HG02798 (cell line): ENCODE measurements at regions not wholly inside any gene's neighbourhood (a gene's known extent, or its start where the extent isn't known, plus 50 kb on each side); places are given as distances from the start of the nearest gene placed in this dataset.
"Not testable (repeated sequence)": the region's sequence is repeated elsewhere in the genome, so short reads cannot be mapped to it uniquely, and the experiment has no call there.

Experiments
- ATAC-seq: cut with Tn5 transposase; IDR thresholded peaks from one replicate; pipeline ENCODE4 v1.9.1; 2021; ENCODE audit warnings: mild to moderate bottlenecking; ENCODE audit not compliant: unreplicated experiment, poor library complexity

DNA sequence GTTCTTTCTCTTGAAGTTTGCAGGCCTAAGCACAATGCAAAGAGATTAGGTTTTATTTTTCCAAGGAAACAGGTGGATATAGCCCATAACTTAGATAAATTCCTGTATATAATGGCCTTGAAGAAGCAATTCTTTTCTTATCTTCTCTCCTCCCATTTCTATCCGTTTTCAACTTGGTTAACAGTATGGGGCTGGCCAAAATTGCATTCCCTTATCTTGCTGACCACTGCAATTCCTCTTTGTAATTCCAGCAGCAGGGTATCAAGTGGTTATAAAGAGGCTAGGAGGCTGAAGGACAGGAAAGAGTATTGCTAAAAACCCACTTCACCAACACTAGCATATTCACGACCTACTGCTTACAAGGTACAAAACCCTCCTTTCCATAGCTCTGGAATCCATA lies 643.5 kb upstream of the ID4 start:
- ATAC-seq = no peak

DNA sequence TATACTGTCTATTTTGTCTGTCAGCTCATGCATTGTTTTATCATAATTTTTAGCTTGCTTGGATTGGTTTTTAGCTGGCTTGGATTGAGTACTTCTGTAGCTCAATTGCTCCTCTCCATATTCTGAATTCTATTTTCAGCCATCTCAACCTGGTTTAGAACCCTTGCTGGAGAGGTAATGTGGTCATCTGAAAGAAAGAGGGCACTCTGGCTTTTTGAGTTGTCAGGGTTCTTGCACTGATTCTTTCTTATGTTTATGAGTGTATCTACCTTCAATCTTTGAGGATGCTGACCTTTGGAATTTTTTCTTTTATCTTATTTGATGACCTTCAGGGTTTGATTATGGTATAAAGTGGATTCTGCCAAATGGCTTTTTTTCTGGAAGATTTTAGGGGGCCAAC lies 632.7 kb upstream of the ID4 start:
- no peak for ATAC-seq

DNA sequence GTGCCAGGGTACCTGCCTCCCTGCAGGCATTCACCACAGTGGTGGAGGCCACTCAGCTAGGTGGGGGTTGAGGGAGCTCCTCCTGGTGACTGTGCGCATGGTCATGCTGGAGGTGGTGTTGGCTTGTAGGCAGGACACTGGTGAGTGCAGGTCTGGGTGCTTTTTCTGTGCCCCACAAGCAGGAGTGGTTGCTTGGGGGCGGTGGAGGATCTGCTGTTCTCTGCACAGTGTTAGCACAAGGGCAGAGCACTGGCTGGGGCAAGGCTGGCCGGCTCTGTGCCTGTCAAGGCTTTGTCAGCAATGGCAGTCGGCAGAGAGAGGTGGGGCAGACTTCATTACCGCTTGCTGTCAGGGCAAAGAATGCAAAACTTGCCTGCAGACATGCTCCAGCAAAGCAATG lies 632.1 kb upstream of the ID4 start:
- no peak for ATAC-seq

DNA sequence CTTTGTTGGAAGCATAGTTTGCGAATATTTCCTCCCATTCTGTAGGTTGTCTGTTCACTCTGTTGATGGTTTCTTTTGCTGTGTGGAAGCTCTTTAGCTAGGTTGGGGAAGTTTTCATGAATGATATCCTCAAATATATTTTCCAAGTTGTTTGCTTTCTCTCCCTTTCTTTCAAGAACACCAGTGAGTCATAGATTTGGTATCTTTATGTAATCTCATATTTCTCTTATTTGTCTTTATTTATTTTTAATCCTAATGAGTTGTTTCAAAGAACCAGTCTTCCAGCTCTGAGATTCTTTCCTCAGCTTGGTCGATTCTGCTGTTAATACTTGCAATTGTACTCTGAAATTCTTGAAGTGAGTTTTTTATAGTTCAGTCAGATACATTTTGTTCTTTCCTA lies 628.0 kb upstream of the ID4 start:
- ATAC-seq = no peak

DNA sequence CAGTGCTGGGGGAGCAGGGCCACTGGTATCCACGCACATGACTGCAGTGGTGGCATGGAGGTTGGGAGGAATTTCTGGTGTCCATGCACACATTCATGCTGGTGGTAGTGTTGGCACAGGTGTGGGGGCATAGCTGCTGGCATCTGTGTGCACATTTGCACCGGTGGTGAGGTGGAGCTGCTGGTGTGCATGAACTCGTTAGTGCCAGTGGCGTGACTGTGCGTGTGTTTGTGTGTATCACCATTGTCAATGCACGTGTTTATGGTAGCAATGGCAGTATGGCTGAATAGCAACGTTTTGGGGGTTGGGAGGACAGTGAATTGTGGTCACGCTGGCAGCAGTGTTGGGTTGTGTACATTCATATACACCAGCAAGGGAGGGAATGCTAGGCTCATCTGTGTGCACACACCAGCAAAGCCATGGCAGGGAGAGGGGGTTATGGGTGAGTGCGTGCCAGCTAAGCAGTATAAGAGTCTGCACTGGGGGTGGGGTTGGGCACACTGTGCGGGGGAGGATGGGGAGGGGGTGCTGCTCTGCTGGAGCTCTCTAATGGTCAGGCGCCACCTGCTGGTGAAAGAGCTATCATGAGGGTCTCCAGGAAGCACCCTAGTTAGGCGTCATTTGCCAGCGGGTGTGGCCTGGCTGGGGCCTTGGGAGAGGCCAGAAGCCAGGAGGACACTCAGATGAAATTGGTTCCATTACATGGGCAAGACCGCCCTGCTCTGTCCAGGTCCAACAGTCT lies 626.1 kb upstream of the ID4 start:
- ATAC-seq = no peak

DNA sequence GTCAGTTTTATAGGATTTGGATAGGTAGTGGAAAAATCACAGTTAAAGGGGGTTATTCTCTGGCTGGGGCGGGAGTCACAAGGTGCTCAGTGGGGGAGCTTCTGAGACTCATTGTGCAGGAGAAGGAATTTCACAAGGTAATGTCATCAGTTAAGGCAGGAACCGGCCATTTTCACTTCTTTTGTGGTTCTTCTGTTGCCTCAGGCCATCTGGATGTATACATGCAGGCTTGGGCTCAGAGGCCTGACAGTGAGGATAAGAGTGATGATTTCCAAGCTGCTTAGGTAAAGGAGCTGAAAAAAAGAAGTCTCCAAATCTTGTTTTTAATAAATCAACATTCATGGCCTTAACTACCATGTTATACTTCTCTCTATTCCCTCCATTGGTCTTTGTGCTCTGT lies 622.9 kb upstream of the ID4 start:
- no peak for ATAC-seq

DNA sequence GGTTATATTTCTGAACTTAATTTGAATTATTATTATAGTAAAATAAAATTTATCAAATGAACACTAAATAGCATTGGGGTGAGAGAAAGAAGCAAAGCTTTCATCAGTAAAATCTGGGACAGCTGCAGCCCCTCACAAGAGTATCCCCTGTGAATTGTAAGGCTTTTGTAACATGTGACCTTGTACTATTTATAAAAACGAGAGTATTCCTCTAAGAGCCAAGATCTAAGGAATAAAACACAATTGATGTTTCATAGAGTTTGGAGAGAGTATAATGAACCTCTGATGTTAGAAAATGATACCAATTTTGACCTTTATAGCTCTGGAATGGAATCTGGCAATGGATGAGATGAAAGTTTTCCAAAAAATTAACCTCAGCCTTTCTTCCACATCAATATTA lies 617.2 kb upstream of the ID4 start:
- ATAC-seq = no peak

DNA sequence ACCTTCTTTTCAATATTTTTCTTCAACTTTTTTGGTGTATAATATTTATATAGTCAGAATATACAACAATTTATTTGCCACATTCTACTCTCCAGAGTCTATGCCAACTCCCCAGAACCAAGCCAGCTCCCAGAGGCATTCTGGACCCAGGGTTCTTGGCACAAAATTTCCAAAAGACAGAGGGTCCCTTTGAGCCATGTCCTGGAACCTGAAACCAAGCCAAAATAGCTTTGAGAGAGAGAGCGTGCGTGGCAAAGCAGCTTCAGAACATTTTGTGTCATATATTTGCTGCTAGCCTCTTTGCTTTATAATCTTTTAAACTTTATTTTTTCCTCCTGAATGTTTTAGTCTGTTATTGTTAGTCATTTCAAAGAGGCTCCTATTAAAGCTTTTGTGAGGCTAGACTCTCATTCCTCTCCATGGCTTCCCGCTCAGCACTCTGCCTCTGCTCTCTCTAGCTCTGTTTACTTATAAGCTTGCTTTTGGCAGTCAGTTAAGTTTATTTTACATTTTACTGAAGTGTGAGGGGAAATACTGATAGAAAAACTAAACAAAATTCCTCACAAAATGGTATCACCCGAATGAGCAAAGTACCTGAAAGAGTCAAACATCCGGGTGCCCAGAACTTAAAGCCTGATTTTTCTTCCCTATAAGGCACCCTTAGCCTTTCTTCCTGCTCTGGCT lies 605.1 kb upstream of the ID4 start:
- ATAC-seq = no peak

DNA sequence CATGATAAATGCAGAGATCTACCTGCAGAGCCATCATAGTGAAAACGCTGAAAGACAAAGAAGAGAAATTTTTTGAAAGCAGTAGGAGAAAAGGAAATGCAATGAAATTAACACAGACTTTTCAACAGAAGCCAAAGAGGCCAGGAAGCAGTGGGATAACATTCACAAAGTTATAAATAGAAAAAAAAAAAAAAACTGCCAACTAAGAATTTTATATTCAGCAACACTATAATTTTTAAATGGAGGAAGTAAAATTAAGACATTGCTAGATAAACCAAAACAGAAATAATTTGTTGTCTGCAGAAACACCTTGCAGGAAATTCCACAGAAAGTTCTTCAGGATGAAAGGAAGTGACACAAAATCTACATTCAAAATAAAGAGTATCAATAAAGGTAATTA lies 591.5 kb upstream of the ID4 start:
- no peak for ATAC-seq

DNA sequence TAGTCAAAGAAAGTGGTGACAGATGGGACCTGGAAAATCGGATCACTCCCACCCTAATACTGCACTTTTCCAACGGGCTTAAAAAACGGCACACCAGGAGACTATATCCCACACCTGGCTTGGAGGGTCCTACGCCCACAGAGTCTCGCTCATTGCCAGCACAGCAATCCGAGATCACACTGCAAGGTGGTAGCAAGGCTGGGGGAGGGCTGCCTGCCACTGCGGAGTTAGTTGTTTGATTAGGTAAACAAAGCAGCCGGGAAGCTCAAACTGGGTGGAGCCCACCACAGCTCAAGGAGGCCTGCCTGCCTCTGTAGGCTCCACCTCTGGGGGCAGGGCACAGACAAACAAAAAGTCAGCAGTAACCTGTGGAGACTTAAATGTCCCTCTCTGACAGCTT lies 590.0 kb upstream of the ID4 start:
- ATAC-seq = not testable (repeated sequence)

DNA sequence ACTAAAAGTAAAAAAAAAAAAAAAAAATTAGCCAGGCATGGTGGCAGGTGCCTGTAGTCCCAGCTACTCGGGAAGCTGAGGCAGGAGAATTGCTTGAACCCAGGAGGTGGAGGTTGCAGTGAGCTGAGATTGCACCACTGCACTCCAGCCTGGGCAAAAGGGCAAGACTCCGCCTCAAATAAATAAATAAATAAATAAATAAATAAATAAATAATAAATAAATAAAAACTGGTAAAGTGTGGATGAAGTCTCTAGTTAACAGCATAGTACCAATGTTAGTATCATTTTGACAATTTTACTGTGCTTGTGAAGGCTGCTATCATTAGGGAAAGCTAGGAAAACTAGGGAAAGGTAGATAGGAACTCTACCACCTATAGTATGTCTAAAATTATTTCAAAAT lies 581.0 kb upstream of the ID4 start:
- ATAC-seq = not testable (repeated sequence)

DNA sequence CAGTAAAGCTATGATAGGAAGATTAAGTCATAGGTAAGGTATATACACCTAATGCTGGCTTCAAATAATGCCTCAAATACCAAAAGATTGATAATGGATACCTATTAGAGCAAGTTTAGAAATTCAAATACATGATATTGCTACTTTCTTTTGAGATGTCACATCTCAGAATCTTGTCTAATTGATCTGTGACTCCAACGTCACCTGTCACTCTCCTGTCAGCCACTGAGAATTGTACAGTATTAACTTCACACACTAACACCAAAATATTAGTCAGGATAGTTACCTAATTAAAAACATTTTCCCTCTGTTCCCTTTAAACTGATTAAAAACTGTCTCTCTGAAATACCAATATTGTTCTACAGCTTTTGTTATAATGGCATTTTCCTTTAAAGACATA lies 575.5 kb upstream of the ID4 start:
- ATAC-seq = no peak

DNA sequence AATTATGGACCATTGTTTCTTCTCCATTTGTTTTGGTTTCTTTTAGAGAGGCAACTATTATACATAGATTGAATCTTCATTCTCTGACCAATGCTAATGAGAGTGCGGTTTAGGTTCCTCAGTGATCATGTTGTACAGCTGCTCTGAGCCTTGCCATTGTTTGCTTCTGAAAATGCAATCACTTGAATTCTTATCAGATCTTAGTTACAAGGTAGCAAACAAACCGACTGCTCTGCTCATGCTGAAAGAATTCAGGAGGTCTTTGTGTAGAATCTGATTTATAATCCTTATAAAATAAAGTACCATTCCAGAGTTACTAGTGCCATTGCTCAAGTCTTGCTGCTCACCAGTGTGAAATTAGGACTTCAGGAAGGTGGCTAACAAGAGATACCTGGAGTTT lies 569.1 kb upstream of the ID4 start:
- ATAC-seq = no peak

DNA sequence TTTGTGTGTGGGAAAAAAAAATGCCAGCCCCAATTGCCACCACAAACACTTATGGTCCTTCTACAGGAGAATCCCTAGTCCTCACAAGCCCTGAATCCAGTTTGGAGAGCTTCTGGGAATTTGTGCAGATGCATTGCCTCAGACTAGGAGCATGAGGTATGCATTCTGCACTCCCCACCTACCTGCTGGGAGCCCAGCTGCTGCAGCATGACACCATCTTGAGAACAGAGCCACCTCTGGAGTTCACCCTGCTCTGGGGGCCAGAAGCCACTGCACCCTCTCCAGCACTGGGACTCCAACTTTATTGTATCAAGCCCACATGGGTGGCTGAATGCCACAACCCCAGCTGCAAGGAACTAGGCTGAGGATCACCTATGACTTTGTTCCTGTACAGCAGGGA lies 568.5 kb upstream of the ID4 start:
- ATAC-seq = no peak

DNA sequence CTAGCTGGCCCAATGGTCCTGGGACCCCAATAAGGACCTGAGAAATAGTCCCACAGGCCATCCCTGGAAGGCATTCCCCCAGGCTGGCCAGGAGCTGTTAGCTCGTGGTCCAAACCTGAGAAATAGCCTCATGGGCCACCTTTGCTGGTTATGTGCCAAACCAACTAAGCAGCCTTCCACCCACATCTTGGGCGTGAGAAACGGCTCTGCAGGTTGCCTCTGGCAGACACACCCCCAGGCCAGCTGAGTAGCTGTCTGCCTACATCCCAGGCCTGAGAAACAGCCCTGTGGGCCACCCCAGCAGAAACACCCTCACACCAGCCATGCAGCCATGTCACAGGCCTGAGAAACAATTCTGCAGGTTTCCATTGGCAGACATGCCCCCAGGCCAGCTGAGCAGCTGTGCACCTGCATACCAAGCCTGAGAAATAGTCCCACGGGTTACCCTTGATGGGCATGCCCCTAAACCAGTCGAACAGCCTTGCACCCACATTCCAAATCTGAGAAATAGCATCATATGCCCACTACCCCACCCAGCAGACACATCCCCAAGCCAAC lies 567.8 kb upstream of the ID4 start:
- no peak for ATAC-seq

DNA sequence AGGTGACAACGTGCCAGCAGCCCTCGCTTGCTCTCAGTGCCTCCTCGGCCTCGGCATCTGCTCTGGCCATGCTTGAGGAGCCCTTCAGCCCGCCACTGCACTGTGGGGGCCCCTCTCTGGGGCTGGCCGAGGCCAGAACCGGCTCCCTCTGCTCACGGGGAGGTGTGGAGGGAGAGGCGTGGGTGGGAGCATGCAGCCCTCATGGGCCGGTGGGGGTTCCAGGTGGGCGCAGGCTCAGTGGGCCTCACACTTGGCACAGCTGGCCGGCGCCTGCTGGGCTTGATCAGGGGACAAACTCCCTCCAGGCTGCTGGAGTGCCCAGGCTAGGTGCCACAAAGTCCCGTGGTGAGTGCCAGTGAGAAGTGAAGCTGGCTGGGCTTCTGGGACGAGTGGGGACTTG lies 566.6 kb upstream of the ID4 start:
- no peak for ATAC-seq

DNA sequence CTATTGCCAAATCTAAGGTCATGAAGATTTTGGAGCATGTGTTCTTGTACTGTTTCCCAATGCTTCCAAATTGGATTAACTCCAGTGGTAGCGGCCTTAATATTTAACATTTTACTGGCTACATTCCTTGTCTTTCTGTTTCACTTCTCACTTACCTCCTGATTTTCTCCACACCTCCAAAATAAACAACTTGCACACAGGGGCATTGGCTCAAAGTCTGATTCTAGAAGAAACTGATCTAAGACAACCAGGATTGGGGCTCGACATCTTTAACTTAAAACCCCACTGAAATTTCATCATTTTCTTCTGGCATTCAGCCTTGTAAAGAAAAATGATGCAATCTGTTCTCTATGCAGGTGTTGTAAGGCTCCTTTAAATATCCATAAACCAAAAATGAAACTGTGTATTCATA lies 557.9 kb upstream of the ID4 start:
- no peak for ATAC-seq

DNA sequence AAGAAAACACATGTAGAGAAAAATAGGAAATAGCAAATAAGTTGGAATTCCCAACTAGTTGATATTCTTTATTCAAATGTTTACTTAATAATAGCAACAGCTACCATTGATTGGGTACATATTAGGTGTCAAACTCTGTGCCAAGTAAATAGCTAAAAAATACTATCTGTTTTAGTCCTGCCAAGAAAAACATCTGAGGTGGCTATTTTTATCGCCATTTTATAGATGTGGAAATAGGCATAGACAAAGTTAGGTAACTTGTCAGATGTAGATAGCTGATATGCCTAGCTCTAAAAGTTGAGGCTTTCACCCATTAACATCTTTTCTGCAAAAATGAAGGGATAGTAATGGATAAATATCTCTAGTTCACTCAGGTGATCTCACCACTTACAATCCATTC lies 549.2 kb upstream of the ID4 start:
- ATAC-seq = no peak

DNA sequence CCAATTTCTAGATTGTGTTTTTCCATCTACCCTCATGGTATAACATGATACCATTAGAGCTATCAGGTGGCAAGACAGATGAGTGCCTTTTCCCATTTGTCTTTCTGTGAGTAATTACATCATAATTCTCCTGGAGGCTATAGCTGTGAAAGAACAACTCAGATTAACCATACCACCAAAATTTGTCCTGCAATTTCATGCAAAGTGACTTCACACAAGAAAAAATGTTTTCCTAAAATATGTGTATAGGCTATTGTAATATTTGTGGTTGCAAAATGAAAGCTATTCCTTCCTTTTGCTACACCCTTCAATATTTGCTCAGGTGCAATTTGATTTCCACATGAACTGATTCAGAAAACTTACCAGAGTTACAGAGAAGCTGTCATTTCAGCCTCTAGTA lies 547.7 kb upstream of the ID4 start:
- no peak for ATAC-seq

DNA sequence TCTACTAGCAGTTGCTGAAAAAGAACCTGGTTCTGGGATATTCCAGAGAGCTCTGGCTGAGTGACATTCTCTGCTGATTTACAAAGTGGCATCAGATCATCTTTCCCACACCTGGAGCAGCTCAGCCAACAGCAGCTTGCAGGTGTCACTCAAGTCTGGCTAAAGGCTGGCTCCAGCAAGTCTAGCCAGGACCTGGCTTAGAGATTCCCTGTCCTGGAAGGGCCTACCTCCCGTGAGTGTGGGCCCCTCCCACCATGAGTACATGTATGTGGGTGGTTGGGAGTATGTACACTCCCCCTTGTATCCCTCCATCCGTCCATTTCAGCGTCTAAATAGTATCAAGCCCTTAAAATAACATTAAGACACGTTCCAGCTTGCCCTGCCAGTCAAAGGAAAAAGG lies 539.3 kb upstream of the ID4 start:
- ATAC-seq = no peak

DNA sequence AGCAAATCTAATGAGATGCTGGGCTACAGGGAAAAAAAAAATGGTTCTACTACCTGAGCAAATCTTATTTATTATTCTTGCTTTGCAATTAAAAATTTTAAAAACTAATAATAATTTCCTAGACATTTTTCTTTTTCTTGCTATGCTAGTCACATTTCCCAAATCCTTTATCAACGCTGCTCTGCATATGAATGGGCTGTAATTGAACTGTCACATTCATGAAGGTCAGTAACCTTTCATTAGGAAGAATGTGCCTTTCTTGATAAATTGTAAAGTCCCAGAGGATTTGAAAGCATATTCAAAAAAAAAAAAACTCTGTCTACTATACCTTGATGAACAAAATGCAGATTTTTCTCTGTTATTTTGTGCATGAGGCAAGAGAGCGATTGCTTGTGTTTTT lies 538.7 kb upstream of the ID4 start:
- ATAC-seq = no peak

DNA sequence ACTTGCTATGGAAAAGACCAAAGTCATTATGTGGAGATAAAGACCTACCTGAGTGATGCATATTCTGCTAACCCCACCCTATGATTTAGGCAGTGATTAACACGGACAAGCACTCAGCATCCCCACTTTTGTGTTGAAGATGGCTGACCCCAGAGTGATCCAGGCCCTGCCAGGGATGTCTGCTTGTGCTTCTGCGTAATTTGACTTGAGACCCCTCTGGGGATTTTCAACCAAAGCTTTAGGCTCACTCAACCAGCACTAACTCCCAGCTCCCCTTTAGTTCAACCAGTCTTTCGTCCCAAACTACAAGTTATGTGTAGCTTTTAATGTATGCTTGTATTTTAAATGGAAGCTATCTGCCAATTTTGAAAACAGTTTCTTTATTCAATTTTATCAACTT lies 538.0 kb upstream of the ID4 start:
- no peak for ATAC-seq
